Thyroid gland (tissue), 4 donors: ENCODE measurements at regions not wholly inside any gene's neighbourhood (a gene's known extent, or its start where the extent isn't known, plus 50 kb on each side); places are given as distances from the start of the nearest gene placed in this dataset.

Experiments
- DNase-seq, 2 donors: peaks; one replicate each; pipeline ENCODE4 v3.0.0-alpha.2; 2019
- H3K27ac ChIP-seq, 3 donors: fragments of 200-600 bp; sonication (generic); 1 replicate in 2 of 3; 2 replicates in 1 of 3; pipeline ENCODE4 v1.5.1; 2016 to 2019; ENCODE audit warnings: mild to moderate bottlenecking in 1 of 3, moderate library complexity in 1 of 3
- H3K27me3 ChIP-seq: fragments of 200-600 bp; sonication (generic); one replicate; pipeline ENCODE4 v1.5.1; 2019
- H3K36me3 ChIP-seq, 2 donors: fragments of 200-600 bp; sonication (generic); one replicate each; pipeline ENCODE4 v1.5.1; 2016 to 2019
- H3K4me1 ChIP-seq, 2 donors: fragments of 200-600 bp; sonication (generic); one replicate each; pipeline ENCODE4 v1.5.1; 2017 to 2019
- H3K4me3 ChIP-seq, 3 donors: fragments of 200-600 bp; sonication (generic); replicated peaks in 1 of 3; 1 replicate in 2 of 3; 2 replicates in 1 of 3; pipeline ENCODE4 v1.5.1; 2016; ENCODE audit warnings: mild to moderate bottlenecking in 1 of 3
- H3K9me3 ChIP-seq: fragments of 200-600 bp; sonication (generic); one replicate; pipeline ENCODE4 v1.5.1; 2017
- POLR2A ChIP-seq, 2 donors: fragments of 450-650 bp; IDR thresholded peaks; one replicate each; pipeline ENCODE4 v1.6.1; 2017; ENCODE audit warnings: antibody characterized with exemption in 2 of 2, mild to moderate bottlenecking in 2 of 2, moderate library complexity in 1 of 2
- WGBS, 2 donors: methylation state at CpG; one replicate each; pipeline ENCODE4 v1.1.5; 2017; 5-methylcytosine and 5-hydroxymethylcytosine counted together
- intact Hi-C: fragments of 100-400 bp; cut with DNase I; formaldehyde crosslinking; loops from one replicate; pipeline ENCODE4 v1.15.1; 2023
- TF ChIP-seq, protein P1 (sequence below), 6 experiments: fragments of 200-600 bp in 3 of 6; fragments of 450-650 bp in 3 of 6; sonication (generic) in 3 of 6; IDR thresholded peaks; one replicate each; pipeline ENCODE4 v1.5.1; 2016 to 2019; ENCODE audit warnings: antibody characterized with exemption in 6 of 6, mild to moderate bottlenecking in 2 of 6, inconsistent platforms in 1 of 6, moderate library complexity in 1 of 6

DNA sequence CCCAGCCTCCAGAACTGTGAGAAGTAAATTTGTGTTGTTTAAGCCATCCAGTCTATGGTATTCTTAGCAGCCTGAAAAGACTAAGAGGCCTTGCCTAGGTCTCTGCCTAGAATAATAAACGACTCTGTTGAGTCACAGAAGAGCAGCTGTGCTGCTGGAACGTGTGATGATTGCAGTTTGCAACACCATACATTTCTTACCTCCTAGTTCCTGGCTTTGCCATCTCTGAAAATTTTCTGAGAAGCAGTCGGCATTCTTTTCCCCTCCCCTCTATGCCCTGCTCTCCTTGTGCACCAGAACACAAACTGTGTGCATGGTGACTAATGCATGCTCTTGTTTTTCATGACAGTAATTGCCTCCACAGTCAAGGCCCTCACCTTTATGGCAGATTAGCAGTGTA is 301.3 kb downstream of the IL20RB start:
- H3K9me3 ChIP-seq, result no peaks in the 10 kb centered on the region
- H3K27me3 ChIP-seq, result no peaks in the 10 kb centered on the region
- 37 to 51% methylated on average over 3 of the region's 3 CpGs for WGBS, 2 donors
- intact Hi-C loops, result no loop called here
- no peak overlapping the region for H3K27ac ChIP-seq
- no peaks in the 10 kb centered on the region for H3K4me1 ChIP-seq
- no peak overlapping the region for H3K4me3 ChIP-seq
- DNase-seq, result no peak
- no peak for TF ChIP-seq POLR2A (IDR thresholded peaks at IDR 0.05)
- TF ChIP-seq, protein P1, sequence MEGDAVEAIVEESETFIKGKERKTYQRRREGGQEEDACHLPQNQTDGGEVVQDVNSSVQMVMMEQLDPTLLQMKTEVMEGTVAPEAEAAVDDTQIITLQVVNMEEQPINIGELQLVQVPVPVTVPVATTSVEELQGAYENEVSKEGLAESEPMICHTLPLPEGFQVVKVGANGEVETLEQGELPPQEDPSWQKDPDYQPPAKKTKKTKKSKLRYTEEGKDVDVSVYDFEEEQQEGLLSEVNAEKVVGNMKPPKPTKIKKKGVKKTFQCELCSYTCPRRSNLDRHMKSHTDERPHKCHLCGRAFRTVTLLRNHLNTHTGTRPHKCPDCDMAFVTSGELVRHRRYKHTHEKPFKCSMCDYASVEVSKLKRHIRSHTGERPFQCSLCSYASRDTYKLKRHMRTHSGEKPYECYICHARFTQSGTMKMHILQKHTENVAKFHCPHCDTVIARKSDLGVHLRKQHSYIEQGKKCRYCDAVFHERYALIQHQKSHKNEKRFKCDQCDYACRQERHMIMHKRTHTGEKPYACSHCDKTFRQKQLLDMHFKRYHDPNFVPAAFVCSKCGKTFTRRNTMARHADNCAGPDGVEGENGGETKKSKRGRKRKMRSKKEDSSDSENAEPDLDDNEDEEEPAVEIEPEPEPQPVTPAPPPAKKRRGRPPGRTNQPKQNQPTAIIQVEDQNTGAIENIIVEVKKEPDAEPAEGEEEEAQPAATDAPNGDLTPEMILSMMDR (IDR thresholded peaks at IDR 0.05), result no peak
- no peaks in the 10 kb centered on the region for H3K36me3 ChIP-seq

DNA sequence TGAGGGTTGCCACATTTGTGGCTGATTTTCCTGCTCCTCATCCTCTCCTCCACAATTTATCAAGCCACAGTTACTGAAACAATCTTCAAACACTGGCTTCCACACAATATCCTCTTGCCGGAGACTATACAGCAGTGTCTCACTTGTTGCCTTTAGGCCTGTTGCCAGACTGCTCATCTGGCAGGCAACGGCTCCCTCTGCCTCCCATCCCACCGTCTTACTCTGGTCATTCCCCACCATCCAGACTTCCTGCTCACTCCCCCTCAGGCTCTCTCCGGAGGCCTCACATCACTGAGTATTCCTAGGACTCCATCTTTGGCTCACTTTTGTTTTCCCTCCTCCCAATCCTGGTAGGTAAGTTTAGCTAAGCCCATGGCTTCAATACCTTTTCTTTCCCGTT is 301.9 kb downstream of the IL20RB start:
- 30% methylated on average over 5 of the region's 5 CpGs for WGBS, 2 donors
- no peak for DNase-seq

DNA sequence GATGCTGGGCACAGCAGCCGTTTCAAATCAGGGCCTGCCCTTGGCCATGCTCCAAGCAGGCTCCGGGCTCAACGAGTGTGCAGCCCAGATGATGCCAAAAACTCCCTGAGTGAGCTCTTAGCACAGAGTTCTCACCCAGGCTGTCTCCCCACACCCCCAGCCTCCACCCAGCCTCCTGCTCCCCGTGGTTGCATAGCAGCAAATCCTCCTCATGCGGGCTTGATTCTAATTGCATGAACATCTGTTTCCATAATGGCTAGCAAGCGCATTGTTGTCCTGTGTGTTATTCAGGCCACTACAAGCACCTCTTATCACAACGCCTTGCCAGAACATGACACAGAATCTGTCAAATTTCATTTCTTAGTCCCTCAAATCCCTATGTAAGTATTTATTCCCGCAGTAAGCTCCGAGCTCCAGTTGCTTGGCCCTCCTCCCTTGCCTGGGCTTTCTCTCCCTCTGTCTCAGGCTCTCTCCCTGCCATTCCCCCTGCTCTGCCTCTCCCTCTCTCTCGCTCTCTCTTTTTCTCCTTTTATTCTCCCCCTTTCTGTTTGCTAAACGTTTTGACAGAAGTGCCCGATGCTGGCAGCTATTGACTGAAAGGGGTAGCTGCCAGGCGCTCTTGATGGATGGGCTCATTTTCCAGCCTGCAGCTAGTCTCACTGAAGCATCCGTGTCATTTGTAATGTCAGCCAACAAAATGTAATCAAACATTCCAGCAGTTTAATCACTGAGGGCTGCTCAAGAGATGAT is 306.5 kb downstream of the IL20RB start:
- Histone ChIP-seq H3K9me3 (no peaks in the 10 kb centered on the region), H3K4me1 (no peaks in the 10 kb centered on the region), H3K4me3 (no peak overlapping the region), H3K36me3 (no peaks in the 10 kb centered on the region), H3K27me3 (no peaks in the 10 kb centered on the region), H3K27ac (no peak overlapping the region)
- peak in 1 of 2 donors; percentile 9 for DNase-seq
- intact Hi-C loops, result no loop called here
- TF ChIP-seq, protein P1 (IDR thresholded peaks at IDR 0.05), result no peak
- TF ChIP-seq POLR2A (IDR thresholded peaks at IDR 0.05), result no peak
- WGBS, 2 donors, result 33 to 39% methylated on average over 14 of the region's 14 CpGs

More for the DNA sequence above, 301.9 kb downstream of the IL20RB start:
- no peaks in the 10 kb centered on the region for H3K27me3 ChIP-seq
- intact Hi-C loops, result no loop called here
- TF ChIP-seq, protein P1 (IDR thresholded peaks at IDR 0.05), result no peak
- TF ChIP-seq POLR2A (IDR thresholded peaks at IDR 0.05), result no peak
- H3K4me1 ChIP-seq, result no peaks in the 10 kb centered on the region
- H3K4me3 ChIP-seq, result no peak overlapping the region
- H3K27ac ChIP-seq, result no peak overlapping the region
- no peaks in the 10 kb centered on the region for H3K9me3 ChIP-seq
- H3K36me3 ChIP-seq, result no peaks in the 10 kb centered on the region

DNA sequence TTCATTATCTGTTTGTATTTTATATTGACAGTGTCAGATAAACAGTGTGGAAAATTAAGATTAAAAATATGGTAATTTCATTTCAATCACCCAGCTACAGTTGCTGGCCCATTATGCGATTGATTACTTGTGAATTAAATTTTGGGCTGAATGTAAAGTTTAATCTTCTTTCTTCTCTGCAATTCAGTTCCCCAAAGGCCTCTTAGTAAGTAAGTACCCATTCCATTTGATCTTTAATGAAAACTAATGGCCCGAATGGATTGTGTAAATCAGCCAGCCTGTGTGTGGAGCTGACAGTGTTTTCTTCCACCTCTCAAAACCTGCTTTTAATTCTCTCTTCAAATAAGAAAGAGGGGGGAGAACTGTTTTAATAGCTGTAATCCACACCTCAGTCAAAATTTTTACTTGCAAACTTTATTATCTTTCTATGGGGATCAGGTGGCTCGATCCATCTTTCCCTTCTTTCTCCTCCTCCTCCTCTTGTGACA is 307.1 kb downstream of the IL20RB start:
- WGBS, 2 donors, result 80 to 90% methylated on average over 3 of the region's 3 CpGs
- TF ChIP-seq POLR2A (IDR thresholded peaks at IDR 0.05), result no peak
- TF ChIP-seq, protein P1 (IDR thresholded peaks at IDR 0.05), result no peak
- no peak overlapping the region for H3K4me3 ChIP-seq
- no peaks in the 10 kb centered on the region for H3K9me3 ChIP-seq
- H3K27ac ChIP-seq, result no peak overlapping the region
- H3K27me3 ChIP-seq, result no peaks in the 10 kb centered on the region
- no peak for DNase-seq
- intact Hi-C loops, result no loop called here
- no peaks in the 10 kb centered on the region for H3K36me3 ChIP-seq
- no peaks in the 10 kb centered on the region for H3K4me1 ChIP-seq

DNA sequence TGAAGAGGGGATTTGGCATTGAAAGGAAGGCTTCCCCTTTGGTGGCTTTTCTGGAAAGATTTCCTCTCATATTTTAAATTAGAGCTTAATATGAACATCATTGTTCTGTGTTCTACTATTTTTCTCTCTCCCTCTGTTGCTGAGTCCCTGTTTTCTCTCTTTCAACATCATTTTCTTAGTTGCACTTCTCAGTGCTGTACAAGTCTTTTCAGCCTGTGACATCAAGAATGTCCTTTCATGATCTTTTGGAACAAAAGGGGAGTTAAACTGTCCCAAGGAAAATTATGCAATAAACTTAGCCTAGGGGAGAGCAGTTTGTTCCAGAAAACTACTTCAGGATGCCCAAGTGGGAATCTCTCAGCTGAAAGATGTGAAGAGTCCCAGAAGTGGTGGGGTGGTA is 325.1 kb downstream of the IL20RB start:
- H3K36me3 ChIP-seq, result no peaks in the 10 kb centered on the region
- H3K27me3 ChIP-seq, result no peaks in the 10 kb centered on the region
- H3K9me3 ChIP-seq, result no peaks in the 10 kb centered on the region
- intact Hi-C loops, result no loop called here
- no peak overlapping the region for H3K4me3 ChIP-seq
- TF ChIP-seq, protein P1 (IDR thresholded peaks at IDR 0.05), result no peak
- no peak for TF ChIP-seq POLR2A (IDR thresholded peaks at IDR 0.05)
- H3K27ac ChIP-seq, result no peak overlapping the region
- no peaks in the 10 kb centered on the region for H3K4me1 ChIP-seq
- DNase-seq, result no peak
